ENCODE measurements at regions not wholly inside any gene's neighbourhood (a gene's known extent, or its start where the extent isn't known, plus 50 kb on each side); places are given as distances from the start of the nearest gene placed in this dataset.
"Not testable (repeated sequence)": the region's sequence is repeated elsewhere in the genome, so short reads cannot be mapped to it uniquely, and the experiment has no call there.

DNA sequence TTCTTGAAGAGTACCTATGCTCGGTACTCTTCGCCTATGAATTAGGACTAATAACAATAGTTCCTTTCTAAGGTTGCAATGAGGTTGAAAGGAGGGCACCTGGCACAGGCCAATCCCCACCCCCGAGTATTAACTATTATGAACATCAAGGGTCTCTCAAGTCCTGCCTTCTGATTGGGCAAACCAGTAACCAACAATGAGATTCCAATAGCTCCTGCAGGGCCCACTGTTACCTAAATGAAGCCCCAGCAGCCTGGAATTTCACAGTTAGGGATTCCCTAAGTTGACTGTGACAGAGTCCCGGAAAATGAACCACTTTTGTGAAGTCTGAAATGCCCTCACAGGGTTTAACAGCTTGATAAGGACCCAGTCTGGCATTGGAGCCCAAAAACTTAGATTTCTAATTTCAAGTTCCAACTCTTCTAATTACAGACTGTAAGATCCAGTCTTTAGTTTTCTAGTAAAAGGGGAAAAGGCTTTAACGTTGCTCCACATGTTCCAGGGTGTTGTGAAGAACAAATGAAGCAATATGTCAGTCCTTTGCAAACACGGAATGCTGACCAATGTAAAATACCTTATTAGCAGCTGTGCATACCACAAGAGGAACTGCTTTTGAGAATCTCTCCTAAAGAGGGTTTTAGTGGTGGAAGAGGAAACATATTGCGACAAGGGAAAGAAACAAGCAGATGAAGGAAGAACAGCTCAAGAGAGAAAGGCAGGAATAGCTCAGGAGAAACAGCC is 277.7 kb upstream of the MAP2 start:
- in situ Hi-C loops (cut with MboI; ENCODE audit: low pct_unique_long_range_greater_than_20kb, low sequenced_read_pairs, unreplicated experiment), result no loop called here
- no peak for DNase-seq (ENCODE audit: low spot score)
- TF ChIP-seq, protein P1, sequence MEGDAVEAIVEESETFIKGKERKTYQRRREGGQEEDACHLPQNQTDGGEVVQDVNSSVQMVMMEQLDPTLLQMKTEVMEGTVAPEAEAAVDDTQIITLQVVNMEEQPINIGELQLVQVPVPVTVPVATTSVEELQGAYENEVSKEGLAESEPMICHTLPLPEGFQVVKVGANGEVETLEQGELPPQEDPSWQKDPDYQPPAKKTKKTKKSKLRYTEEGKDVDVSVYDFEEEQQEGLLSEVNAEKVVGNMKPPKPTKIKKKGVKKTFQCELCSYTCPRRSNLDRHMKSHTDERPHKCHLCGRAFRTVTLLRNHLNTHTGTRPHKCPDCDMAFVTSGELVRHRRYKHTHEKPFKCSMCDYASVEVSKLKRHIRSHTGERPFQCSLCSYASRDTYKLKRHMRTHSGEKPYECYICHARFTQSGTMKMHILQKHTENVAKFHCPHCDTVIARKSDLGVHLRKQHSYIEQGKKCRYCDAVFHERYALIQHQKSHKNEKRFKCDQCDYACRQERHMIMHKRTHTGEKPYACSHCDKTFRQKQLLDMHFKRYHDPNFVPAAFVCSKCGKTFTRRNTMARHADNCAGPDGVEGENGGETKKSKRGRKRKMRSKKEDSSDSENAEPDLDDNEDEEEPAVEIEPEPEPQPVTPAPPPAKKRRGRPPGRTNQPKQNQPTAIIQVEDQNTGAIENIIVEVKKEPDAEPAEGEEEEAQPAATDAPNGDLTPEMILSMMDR (IDR thresholded peaks at IDR 0.05; ENCODE audit: extremely low read depth, insufficient read depth, missing control alignments), result no peak

DNA sequence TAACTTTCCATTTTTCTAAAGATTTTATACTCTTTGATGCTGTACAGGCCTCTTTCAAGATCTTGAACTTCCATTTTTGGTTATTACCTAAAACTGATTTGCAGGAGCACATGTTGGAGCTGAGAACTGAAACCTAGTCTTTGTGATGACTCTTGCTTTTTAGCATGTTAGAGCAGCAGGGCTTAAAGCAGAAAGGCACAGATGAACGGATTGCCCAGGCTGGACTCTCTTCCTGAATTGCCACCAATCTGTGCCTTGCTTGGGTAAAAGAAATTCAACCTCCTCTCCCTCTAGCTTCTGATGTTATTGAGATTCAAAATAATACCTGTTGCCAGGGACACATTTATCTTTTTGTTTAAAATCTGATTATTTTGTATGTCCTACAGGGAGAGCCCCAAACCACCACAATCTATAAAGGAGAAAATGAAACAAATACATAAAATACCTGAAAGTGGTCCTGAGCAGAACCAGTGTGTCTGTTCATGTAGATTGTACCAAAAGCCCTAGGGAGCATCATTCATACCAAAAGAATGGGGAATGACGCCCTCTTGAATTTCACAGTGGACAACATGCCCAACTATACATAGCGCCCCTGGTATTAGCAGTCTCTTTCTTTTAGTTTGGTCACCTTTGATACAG is 277.0 kb upstream of the MAP2 start:
- in situ Hi-C loops (cut with MboI; ENCODE audit: low pct_unique_long_range_greater_than_20kb, low sequenced_read_pairs, unreplicated experiment), result no loop called here

DNA sequence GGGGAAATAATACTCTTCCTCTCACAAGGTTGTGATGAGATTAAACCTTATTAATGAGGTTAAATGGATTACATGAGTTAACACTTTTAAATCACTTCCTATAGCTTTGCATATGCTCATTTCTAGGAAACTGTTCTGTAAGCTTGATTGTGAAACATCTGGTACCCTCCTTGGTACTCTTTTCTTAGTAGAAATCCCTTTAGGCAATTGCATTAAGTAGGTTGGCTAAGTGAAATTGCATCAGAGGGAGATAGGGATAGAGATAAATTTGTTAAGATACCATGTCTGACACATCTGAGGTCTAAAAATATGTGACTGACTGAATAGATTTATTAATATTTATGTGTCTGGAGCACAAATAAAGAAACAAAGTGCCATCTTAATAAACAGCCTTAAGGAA is 275.9 kb upstream of the MAP2 start:
- TF ChIP-seq, protein P1 (IDR thresholded peaks at IDR 0.05; ENCODE audit: extremely low read depth, insufficient read depth, missing control alignments), result no peak
- in situ Hi-C loops (cut with MboI; ENCODE audit: low pct_unique_long_range_greater_than_20kb, low sequenced_read_pairs, unreplicated experiment), result no loop called here
- no peak for DNase-seq (ENCODE audit: low spot score)

More for the DNA sequence above, 277.0 kb upstream of the MAP2 start:
- TF ChIP-seq, protein P1 (IDR thresholded peaks at IDR 0.05; ENCODE audit: extremely low read depth, insufficient read depth, missing control alignments), result no peak
- DNase-seq (ENCODE audit: low spot score), result no peak

DNA sequence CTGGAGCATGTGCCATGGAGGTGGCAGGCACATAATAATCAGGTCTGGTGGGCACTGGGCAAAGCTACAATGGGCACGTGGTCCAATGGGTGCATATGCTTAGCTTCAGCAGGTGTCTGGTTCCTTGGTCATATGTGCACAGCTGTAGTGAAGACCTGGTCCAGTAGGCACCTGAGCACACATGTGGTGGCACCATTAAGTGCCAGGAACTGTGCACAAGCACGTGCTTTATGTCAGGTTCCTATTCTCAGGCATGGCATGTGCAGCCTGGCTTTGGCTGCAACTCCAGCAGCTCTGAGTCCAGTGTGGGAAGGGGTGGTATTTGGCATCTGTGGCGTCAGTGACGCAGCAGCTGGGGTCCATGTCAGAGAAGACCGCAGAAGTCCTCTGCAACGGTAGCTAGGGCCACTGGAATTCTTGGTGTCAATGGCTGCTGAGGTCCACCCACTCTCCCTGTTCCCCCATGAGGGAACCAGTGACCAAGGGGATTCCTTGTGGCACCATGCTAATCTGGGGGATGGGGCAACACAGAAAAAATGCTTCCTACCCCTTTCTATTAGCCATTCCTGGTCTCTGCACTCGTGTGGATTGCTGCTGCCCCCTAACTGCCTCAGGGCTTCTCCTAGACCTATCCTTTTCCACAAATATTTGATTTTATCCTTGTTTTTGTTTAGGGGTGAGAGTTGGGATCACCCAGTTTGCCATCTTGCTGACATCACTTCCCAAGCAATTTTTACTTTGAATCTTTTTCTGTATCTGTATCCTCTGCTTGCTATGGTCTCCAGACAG is 262.9 kb upstream of the MAP2 start:
- TF ChIP-seq, protein P1 (IDR thresholded peaks at IDR 0.05; ENCODE audit: extremely low read depth, insufficient read depth, missing control alignments), result no peak
- in situ Hi-C loops (cut with MboI; ENCODE audit: low pct_unique_long_range_greater_than_20kb, low sequenced_read_pairs, unreplicated experiment), result no loop called here
- no peak for DNase-seq (ENCODE audit: low spot score)

DNA sequence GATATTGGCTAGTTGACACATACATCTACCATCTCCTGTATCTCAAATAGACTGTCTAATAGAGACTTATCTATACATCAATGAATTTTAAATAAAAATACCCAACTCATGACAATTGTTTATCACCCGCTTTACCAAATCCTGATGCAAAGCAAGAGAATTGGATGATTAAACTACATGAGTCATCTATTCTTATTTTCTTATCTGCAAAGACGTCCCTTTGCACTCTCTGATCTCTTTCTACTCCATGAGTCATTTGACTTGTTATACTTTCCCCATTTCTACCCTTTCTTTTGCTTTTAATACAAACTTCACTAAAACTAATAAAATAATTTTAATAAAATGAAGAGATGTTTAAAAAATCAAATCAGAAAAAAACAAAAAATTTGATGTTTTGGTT is 261.7 kb upstream of the MAP2 start:
- in situ Hi-C loops (cut with MboI; ENCODE audit: low pct_unique_long_range_greater_than_20kb, low sequenced_read_pairs, unreplicated experiment), result no loop called here
- TF ChIP-seq, protein P1 (IDR thresholded peaks at IDR 0.05; ENCODE audit: extremely low read depth, insufficient read depth, missing control alignments), result no peak
- no peak for DNase-seq (ENCODE audit: low spot score)

DNA sequence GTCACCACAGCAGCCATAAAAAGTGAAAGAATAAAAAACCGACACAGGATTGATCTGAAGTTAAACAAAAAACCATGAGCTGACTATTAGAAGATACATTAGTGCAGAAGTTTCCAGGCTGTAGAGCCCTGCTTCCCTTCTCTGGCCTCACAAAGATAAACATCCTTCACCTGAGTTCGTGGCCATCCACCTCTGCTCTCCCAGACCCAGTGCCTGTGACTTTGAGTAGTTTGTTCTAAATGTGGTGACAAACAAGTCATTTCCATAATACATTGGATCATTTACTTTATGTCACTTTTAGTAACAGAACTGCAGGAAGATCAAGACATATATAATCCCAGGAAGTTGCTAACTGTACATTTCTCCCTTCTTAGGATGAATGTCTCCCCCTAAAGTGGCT is 241.9 kb upstream of the MAP2 start:
- TF ChIP-seq, protein P1 (IDR thresholded peaks at IDR 0.05; ENCODE audit: extremely low read depth, insufficient read depth, missing control alignments), result no peak
- no peak for DNase-seq (ENCODE audit: low spot score)
- in situ Hi-C loops (cut with MboI; ENCODE audit: low pct_unique_long_range_greater_than_20kb, low sequenced_read_pairs, unreplicated experiment), result no loop called here

DNA sequence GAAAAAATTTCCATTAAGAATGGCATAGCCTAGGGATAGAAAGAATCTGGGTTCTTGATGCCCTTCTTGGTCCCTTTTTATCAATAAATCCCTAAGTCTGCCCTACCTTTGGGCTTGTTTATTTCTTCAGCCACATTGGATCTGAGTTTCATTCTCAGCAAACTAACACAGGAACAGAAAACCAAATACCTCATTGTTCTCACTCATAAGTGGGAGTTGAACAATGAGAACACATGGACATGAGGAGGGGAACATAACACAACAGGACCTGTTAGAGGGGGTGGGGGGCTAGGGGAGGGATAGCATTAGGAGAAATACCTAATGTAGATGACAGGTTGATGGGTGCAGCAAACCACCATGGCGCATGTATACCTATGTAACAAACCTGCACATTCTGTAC is 237.0 kb upstream of the MAP2 start:
- in situ Hi-C loops (cut with MboI; ENCODE audit: low pct_unique_long_range_greater_than_20kb, low sequenced_read_pairs, unreplicated experiment); DNase-seq (ENCODE audit: low spot score): not testable (repeated sequence)

Measured in GM13977 (cell line).